Neural cell (in vitro differentiated cells): ENCODE measurements at regions not wholly inside any gene's neighbourhood (a gene's known extent, or its start where the extent isn't known, plus 50 kb on each side); places are given as distances from the start of the nearest gene placed in this dataset.

Experiments
- EP300 ChIP-seq: fragments of 450-650 bp; conservative IDR thresholded peaks from 2 replicates; pipeline ENCODE4 v1.6.1; 2014; ENCODE audit warnings: antibody characterized with exemption, mild to moderate bottlenecking, moderate library complexity; ENCODE audit not compliant: poor library complexity, severe bottlenecking
- EZH2 ChIP-seq: fragments of 200-600, 300-800 bp; shearing (Covaris generic), sonication (generic); IDR thresholded peaks from 2 replicates; pipeline ENCODE4 v1.6.1; 2014; ENCODE audit warnings: antibody characterized with exemption, low read length, borderline replicate concordance, mild to moderate bottlenecking; ENCODE audit not compliant: insufficient read depth, poor library complexity, severe bottlenecking
- MXI1 ChIP-seq: fragments of 450-650 bp; conservative IDR thresholded peaks from 2 replicates; pipeline ENCODE4 v1.6.1; 2014; ENCODE audit warnings: antibody characterized with exemption, mild to moderate bottlenecking; ENCODE audit not compliant: poor library complexity, severe bottlenecking
- RAD21 ChIP-seq: fragments of 450-650 bp; conservative IDR thresholded peaks from 2 replicates; pipeline ENCODE4 v1.6.1; 2014; ENCODE audit warnings: antibody characterized with exemption, mild to moderate bottlenecking, moderate library complexity
- TAF1 ChIP-seq: IDR thresholded peaks from 2 replicates; pipeline ENCODE4 v1.6.1; 2012; ENCODE audit warnings: low read depth
- TF ChIP-seq, protein P1 (sequence below): fragments of 450-650 bp; IDR thresholded peaks from 2 replicates; pipeline ENCODE4 v1.5.1; 2014; ENCODE audit warnings: antibody characterized with exemption, mild to moderate bottlenecking, moderate library complexity; ENCODE audit not compliant: poor library complexity, severe bottlenecking
- TF ChIP-seq, protein P2 (sequence below): IDR thresholded peaks from 2 replicates; pipeline ENCODE4 v1.6.1; 2012; ENCODE audit warnings: borderline replicate concordance

DNA sequence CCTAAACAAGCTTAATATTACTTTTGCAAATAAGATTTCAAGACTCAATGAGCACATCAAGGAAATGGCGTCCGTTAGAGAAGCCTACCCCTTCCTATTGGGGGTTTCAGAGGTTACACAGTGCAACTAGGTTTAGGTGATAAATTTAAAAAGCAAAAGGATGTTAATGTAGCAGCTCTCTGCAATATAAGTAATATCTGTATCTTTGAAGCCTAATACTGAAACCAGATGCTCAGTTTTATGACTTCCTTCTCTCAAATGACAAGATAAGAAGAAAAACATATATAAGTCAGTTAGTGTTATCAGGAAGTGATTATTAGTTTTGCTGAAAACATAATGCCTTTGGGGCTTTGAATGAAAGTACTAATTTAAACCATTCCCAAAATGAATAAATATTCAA is 54.3 kb upstream of the MED13 start:
- TF ChIP-seq RAD21: no peak
- no peak for TF ChIP-seq EZH2
- no peak for TF ChIP-seq EP300
- TF ChIP-seq, protein P1, sequence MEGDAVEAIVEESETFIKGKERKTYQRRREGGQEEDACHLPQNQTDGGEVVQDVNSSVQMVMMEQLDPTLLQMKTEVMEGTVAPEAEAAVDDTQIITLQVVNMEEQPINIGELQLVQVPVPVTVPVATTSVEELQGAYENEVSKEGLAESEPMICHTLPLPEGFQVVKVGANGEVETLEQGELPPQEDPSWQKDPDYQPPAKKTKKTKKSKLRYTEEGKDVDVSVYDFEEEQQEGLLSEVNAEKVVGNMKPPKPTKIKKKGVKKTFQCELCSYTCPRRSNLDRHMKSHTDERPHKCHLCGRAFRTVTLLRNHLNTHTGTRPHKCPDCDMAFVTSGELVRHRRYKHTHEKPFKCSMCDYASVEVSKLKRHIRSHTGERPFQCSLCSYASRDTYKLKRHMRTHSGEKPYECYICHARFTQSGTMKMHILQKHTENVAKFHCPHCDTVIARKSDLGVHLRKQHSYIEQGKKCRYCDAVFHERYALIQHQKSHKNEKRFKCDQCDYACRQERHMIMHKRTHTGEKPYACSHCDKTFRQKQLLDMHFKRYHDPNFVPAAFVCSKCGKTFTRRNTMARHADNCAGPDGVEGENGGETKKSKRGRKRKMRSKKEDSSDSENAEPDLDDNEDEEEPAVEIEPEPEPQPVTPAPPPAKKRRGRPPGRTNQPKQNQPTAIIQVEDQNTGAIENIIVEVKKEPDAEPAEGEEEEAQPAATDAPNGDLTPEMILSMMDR: no peak
- TF ChIP-seq, protein P2, sequence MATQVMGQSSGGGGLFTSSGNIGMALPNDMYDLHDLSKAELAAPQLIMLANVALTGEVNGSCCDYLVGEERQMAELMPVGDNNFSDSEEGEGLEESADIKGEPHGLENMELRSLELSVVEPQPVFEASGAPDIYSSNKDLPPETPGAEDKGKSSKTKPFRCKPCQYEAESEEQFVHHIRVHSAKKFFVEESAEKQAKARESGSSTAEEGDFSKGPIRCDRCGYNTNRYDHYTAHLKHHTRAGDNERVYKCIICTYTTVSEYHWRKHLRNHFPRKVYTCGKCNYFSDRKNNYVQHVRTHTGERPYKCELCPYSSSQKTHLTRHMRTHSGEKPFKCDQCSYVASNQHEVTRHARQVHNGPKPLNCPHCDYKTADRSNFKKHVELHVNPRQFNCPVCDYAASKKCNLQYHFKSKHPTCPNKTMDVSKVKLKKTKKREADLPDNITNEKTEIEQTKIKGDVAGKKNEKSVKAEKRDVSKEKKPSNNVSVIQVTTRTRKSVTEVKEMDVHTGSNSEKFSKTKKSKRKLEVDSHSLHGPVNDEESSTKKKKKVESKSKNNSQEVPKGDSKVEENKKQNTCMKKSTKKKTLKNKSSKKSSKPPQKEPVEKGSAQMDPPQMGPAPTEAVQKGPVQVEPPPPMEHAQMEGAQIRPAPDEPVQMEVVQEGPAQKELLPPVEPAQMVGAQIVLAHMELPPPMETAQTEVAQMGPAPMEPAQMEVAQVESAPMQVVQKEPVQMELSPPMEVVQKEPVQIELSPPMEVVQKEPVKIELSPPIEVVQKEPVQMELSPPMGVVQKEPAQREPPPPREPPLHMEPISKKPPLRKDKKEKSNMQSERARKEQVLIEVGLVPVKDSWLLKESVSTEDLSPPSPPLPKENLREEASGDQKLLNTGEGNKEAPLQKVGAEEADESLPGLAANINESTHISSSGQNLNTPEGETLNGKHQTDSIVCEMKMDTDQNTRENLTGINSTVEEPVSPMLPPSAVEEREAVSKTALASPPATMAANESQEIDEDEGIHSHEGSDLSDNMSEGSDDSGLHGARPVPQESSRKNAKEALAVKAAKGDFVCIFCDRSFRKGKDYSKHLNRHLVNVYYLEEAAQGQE: no peak
- no peak for TF ChIP-seq TAF1
- no peak for TF ChIP-seq MXI1
